Central memory CD8-positive, alpha-beta T cell (primary cell): ENCODE measurements at regions not wholly inside any gene's neighbourhood (a gene's known extent, or its start where the extent isn't known, plus 50 kb on each side); places are given as distances from the start of the nearest gene placed in this dataset.

Experiments
- ATAC-seq: fragments of 150-1000 bp; cut with Tn5 transposase; replicated peaks from 2 replicates; pipeline ENCODE4 v1.10.0; 2022; ENCODE audit warnings: mild to moderate bottlenecking, moderate FRiP score, moderate number of reproducible peaks; ENCODE audit not compliant: poor library complexity, severe bottlenecking; ENCODE audit errors: extremely low read depth
- DNase-seq, 2 donors: peaks; one replicate each; pipeline ENCODE4 v3.0.0; 2021; ENCODE audit warnings: low spot score in 2 of 2
- H3K27ac Mint-ChIP-seq: one replicate; pipeline ENCODE4 v1.8.0; 2022; ENCODE audit warnings: low read depth, mild to moderate bottlenecking, moderate library complexity, mixed read lengths
- H3K27me3 Mint-ChIP-seq: one replicate; pipeline ENCODE4 v1.8.0; 2022; ENCODE audit warnings: mixed read lengths
- H3K36me3 Mint-ChIP-seq: one replicate; pipeline ENCODE4 v1.8.0; 2022; ENCODE audit warnings: mild to moderate bottlenecking, moderate library complexity, mixed read lengths; ENCODE audit not compliant: insufficient read depth
- H3K4me1 Mint-ChIP-seq: one replicate; pipeline ENCODE4 v1.8.0; 2022; ENCODE audit warnings: mixed read lengths
- H3K4me3 Mint-ChIP-seq: one replicate; pipeline ENCODE4 v1.8.0; 2022; ENCODE audit warnings: mild to moderate bottlenecking, moderate library complexity, mixed read lengths
- H3K9me3 Mint-ChIP-seq: one replicate; pipeline ENCODE4 v1.8.0; 2022; ENCODE audit warnings: mixed read lengths

DNA sequence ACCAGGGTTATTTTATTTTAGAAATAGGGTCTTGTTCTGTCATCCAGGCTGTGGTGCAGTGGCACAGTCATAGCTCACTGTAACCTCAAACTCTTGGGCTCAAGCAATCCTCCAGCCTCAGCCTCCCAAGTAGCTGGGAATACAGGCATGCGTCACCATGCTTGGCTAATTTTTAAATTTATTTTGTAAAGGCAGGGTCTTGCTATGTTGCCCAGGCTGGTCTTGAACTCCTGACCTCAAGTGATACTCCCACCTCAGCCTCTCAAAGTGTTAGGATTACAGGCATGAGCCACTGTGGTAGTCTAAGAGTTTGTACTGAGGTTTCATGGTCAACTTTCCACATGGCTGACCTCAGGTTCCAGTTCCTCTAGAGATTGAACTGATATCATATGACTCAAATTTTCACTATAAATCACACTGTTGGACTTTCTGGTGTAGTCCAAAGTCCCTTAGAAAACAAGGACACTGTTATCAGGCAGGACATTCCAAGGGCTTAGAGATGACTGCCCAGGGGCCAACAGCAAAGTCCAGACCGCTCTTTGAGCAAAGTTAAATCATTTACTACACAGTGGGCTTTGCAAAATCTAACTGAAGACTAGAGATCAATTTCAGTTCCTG, 82.0 kb upstream of the MEX3C start:
- ATAC-seq (no peak), DNase-seq (no peak)
- H3K36me3 Mint-ChIP-seq, result no peaks in the 10 kb centered on the region
- H3K27me3 Mint-ChIP-seq, result no peaks in the 10 kb centered on the region
- no peak overlapping the region for H3K4me3 Mint-ChIP-seq
- no peak overlapping the region for H3K27ac Mint-ChIP-seq
- H3K9me3 Mint-ChIP-seq, result no peaks in the 10 kb centered on the region
- H3K4me1 Mint-ChIP-seq, result no peaks in the 10 kb centered on the region

DNA sequence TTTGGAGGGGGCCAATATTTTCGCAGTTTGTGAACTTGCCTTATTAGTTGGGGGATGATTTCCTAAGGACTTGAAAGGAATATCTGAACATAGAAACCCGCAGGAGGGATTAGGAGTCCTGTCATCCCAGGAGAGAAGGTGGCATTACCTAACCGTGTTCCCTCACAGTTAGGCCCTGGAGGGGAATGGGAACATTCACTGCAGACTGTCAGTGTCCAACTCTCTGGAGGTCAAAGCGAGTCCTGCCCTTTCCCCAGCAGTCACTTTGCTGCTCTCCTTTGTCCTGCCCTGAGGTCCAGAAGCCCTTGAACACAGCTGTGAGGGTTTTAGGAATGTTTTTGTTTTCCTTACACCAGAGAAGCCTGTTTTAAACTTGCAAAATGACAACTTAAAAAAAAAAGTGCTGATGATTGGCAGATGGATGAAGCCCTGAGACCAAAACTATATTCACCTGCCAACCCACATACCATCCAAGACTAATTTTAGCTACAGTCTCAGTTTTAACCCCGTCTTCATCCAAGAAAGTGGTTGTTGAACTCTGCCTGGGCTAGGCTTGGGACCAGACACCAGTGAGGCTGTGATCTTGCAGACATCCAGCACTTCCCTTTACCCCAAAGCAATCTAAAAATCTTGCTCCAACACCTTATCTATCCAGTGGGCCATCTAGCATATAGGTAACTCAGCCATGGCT, 90.5 kb upstream of the MEX3C start:
- no peak overlapping the region for H3K4me3 Mint-ChIP-seq
- ATAC-seq (no peak), DNase-seq (no peak)
- H3K36me3 Mint-ChIP-seq, result no peaks in the 10 kb centered on the region
- H3K4me1 Mint-ChIP-seq, result no peaks in the 10 kb centered on the region
- peaks cover 5% of the 10 kb centered on the region for H3K9me3 Mint-ChIP-seq
- H3K27me3 Mint-ChIP-seq, result peaks cover 15% of the 10 kb centered on the region
- H3K27ac Mint-ChIP-seq, result no peak overlapping the region

DNA sequence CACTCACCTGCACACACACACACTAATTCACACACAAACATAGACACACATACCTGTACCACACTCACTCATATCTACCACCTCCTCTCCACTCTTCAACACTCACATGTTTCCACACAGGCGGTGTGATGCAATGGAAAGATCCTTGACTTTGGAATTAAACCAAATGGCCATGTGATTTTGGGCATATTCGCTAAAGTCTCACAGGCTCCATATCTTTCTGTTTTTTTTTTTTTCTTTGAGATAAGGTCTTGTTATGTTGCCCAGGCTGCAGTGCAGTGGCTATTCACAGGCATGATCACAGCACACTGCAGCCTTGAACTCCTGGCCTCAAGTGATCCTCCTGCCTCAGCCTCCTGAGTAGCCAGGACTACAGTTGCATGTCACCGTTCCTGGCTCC, 91.1 kb upstream of the MEX3C start:
- H3K9me3 Mint-ChIP-seq, result peaks cover 5% of the 10 kb centered on the region
- H3K27me3 Mint-ChIP-seq, result peaks cover 21% of the 10 kb centered on the region
- DNase-seq, result no peak
- H3K4me1 Mint-ChIP-seq, result no peaks in the 10 kb centered on the region
- no peak for ATAC-seq
- no peaks in the 10 kb centered on the region for H3K36me3 Mint-ChIP-seq
- no peak overlapping the region for H3K4me3 Mint-ChIP-seq
- no peak overlapping the region for H3K27ac Mint-ChIP-seq

DNA sequence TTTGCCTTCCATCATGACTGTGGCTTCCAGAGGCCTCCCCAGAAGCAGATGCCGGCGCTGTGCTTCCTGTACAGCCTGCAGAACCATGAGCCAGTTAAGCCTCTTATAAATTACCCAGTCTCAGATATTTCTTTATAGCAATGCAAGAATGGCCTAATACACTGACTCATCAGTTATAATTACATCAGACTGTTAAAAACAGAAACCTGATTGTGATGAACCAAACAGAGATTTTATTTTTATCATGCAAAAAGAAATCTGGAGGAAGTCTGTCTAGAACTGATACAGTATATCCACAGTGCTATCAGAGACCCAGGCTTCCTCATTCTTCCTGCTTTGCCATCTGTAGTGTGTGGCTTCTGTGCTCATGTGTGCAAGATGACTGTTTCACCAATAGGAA, 93.4 kb upstream of the MEX3C start:
- no peak for DNase-seq
- H3K9me3 Mint-ChIP-seq, result peaks cover 5% of the 10 kb centered on the region
- H3K36me3 Mint-ChIP-seq, result no peaks in the 10 kb centered on the region
- H3K27me3 Mint-ChIP-seq, result peaks cover 28% of the 10 kb centered on the region
- no peak overlapping the region for H3K27ac Mint-ChIP-seq
- no peak overlapping the region for H3K4me3 Mint-ChIP-seq
- ATAC-seq, result no peak
- no peaks in the 10 kb centered on the region for H3K4me1 Mint-ChIP-seq

DNA sequence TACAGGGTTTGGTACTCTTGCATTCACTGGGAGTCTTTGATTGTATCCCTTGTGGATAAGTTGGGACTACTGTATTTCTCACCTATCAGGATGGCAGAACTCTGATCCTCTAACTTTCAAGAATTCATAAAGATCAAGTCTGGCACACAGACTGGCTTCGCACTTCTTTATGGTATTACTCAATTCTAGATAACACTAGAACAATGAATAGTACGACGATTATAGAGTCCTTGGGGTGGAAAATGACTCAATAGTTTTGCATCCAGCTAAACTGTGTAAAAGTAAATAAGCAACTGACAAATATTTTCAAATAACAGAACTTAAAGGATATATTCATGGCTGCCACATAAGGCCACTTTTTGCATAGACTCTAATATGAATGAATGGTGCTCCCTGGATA, 103.4 kb upstream of the MEX3C start:
- H3K4me1 Mint-ChIP-seq, result no peaks in the 10 kb centered on the region
- DNase-seq (no peak), ATAC-seq (no peak)
- peaks cover 39% of the 10 kb centered on the region for H3K27me3 Mint-ChIP-seq
- H3K36me3 Mint-ChIP-seq, result no peaks in the 10 kb centered on the region
- no peaks in the 10 kb centered on the region for H3K9me3 Mint-ChIP-seq
- H3K4me3 Mint-ChIP-seq, result no peak overlapping the region
- no peak overlapping the region for H3K27ac Mint-ChIP-seq

DNA sequence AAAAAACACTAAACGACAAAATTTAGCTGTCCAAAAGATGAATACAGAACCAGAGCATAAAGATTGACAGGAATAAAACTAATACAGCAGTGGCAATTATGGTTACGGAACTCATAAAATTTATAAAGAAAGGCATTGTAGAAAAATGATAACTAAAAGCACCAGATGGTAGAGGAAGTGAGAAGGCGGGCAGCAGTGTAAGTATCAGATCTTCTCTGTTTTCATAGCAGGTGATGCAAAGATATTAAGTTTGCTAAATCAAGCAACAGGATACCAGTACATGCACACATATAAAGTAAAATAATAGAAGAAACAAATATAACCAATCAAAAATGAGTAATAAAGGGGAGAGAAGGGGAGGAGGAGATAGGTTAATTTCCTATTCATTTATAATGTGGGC, 103.9 kb upstream of the MEX3C start:
- Mint-ChIP-seq H3K9me3 (no peaks in the 10 kb centered on the region), H3K4me1 (no peaks in the 10 kb centered on the region), H3K4me3 (no peak overlapping the region), H3K27ac (no peak overlapping the region), H3K36me3 (no peaks in the 10 kb centered on the region), H3K27me3 (peaks cover 43% of the 10 kb centered on the region)
- ATAC-seq, result no peak
- DNase-seq, result no peak

DNA sequence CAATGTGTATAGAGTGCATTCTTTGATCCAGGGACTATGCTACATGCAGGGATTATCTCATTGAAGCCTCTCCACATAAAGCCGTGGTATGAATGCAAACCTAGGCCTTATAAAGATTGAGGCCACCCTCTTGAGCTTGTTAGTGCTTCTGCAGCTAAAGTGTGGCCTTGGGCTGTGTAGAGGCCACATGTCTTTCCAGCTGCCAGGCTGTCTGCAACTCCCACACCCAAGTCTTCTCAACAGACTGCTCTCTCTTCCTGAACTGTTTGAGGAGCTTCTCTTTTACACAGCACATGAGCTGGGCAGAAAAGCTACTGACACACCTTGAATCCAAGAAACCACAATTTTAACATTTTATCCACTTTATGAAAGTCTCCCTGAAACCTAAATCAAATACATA, 119.2 kb upstream of the MEX3C start:
- no peaks in the 10 kb centered on the region for H3K4me1 Mint-ChIP-seq
- ATAC-seq (no peak), DNase-seq (no peak)
- no peak overlapping the region for H3K27ac Mint-ChIP-seq
- peaks cover 9% of the 10 kb centered on the region for H3K27me3 Mint-ChIP-seq
- no peak overlapping the region for H3K4me3 Mint-ChIP-seq
- no peaks in the 10 kb centered on the region for H3K9me3 Mint-ChIP-seq
- no peaks in the 10 kb centered on the region for H3K36me3 Mint-ChIP-seq

DNA sequence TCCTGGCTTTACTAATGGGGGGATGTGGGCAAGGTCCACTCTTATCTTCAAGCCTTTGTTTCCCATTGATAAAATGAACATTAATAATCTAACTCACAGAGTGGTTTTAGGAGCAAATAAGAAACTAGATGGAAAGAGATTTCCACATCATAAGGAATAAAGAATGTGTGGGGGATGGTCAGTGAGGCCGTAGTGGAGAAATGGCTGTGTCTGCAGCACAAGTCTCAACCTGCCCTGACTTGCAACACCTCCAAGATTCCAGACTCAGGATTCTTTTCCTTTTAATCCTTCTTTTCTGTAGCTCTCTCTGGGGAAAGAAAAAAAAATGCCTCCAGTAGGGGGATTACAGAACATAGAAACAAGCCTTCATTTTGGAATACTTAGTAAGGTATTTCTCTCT, 124.2 kb upstream of the MEX3C start:
- Mint-ChIP-seq H3K27ac (no peak overlapping the region), H3K9me3 (no peaks in the 10 kb centered on the region), H3K4me1 (no peaks in the 10 kb centered on the region), H3K36me3 (no peaks in the 10 kb centered on the region), H3K4me3 (no peak overlapping the region), H3K27me3 (peaks cover 9% of the 10 kb centered on the region)
- DNase-seq (no peak), ATAC-seq (no peak)

DNA sequence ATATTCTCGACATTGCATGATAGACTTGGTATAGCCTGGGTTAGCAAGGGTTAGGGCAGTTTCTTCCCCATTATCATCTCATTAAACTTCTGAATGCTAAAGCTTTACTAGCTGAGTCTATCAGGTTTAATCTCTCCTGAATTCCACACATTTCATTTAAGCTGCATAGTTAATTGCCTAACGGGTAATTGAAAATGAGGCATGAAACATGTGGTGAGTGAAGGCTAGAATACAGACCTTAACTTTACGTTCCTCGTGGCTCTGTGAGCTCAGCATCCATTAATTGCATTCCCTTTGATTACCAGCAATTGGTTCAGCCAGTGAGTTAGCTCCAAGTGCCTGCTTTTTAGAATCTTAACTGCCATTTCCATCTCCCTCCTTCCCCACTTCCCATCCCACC, 126.5 kb upstream of the MEX3C start:
- Mint-ChIP-seq H3K27me3 (peaks cover 17% of the 10 kb centered on the region), H3K9me3 (no peaks in the 10 kb centered on the region)

DNA sequence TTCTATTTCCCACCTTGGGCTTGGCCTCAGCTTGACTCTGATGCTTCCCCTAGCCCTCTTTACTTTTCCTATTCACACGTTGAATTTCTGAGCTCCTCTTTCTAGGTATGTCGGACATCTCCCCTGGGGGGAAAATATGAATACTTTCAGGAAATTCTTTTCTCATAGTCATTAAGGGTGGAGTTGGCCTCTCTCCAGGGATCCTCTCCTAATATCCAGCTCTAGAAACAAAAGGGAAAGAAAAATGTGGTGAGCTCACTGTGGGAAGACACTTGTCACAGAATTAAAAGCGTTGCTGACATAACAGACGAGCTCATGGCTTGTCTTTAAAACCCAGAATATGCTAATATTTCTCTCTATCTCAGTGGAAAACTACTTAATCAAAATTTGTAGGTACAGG, 132.7 kb upstream of the MEX3C start:
- H3K4me1 Mint-ChIP-seq, result no peaks in the 10 kb centered on the region
- no peak for ATAC-seq
- H3K27ac Mint-ChIP-seq, result no peak overlapping the region

More for the DNA sequence above, 126.5 kb upstream of the MEX3C start:
- Mint-ChIP-seq H3K4me3 (no peak overlapping the region), H3K27ac (no peak overlapping the region), H3K4me1 (no peaks in the 10 kb centered on the region), H3K36me3 (peaks cover 2% of the 10 kb centered on the region)
- DNase-seq, result no peak
- ATAC-seq, result no peak

DNA sequence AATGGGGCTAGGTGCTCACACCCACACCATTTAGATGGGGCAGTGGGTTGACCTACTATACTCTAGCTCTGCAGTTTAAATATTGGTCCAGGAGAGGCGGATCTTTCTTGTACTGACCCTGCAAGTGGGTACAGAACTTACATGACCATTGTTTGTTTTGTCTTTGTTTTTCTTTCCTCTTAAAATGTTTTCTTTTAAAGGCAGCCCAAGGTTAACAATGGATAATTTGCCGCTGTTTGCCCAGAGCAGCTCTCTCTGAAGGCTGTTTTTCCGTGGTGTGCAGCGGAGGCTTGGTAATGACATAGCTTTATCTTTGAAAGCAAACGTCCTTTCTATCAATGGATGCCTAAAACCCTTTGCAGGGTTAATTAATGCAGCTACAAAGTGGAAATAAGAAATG, 133.3 kb upstream of the MEX3C start:
- H3K9me3 Mint-ChIP-seq, result no peaks in the 10 kb centered on the region
- peaks cover 28% of the 10 kb centered on the region for H3K27me3 Mint-ChIP-seq
- H3K36me3 Mint-ChIP-seq, result peaks cover 2% of the 10 kb centered on the region
- DNase-seq (no peak), ATAC-seq (no peak)
- H3K4me1 Mint-ChIP-seq, result no peaks in the 10 kb centered on the region
- H3K4me3 Mint-ChIP-seq, result no peak overlapping the region
- H3K27ac Mint-ChIP-seq, result no peak overlapping the region

More for the DNA sequence above, 132.7 kb upstream of the MEX3C start:
- Mint-ChIP-seq H3K36me3 (peaks cover 2% of the 10 kb centered on the region), H3K9me3 (no peaks in the 10 kb centered on the region), H3K27me3 (peaks cover 28% of the 10 kb centered on the region), H3K4me3 (no peak overlapping the region)
- DNase-seq, result no peak

DNA sequence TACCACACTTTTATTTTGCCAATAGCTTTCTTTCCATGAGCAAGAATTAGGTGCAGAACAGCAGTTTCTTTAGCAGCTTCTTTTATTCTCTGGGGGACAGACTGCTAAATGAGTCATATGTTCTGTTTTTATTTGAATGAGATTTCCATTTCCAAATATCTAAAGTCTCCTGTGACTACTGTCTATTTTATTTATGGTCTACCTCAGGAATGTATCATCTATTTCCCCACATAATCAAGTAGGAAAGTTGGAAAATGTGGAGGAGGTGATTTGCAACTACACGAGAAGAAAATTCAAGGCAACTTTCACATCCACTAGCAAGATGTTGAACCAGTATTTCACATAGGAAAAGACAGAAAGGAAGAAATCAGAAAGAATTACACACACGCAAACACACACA, 139.9 kb upstream of the MEX3C start:
- DNase-seq (no peak), ATAC-seq (no peak)
- Mint-ChIP-seq H3K4me3 (no peak overlapping the region), H3K27ac (no peak overlapping the region), H3K4me1 (no peaks in the 10 kb centered on the region), H3K27me3 (peaks cover 33% of the 10 kb centered on the region), H3K9me3 (no peaks in the 10 kb centered on the region), H3K36me3 (no peaks in the 10 kb centered on the region)

DNA sequence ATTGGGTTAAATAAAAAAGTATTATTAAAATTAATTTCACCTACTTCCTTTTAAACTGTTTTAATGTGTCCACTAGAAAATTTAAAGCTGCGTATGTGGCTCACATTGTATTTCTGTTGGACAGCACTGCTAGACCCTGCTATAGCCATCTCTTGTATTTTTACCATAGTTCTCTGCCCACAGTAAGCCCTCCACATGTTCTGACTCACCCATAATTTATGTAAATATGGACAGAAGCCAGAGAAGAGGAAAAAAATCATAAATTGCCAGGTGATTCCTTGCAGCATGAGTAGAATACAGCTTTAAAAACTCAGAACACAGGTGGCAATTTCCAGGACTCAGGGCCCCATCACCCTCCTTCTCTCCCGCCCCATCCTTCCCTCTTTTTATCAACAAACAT, 142.4 kb upstream of the MEX3C start:
- DNase-seq, result no peak
- no peaks in the 10 kb centered on the region for H3K4me1 Mint-ChIP-seq
- no peaks in the 10 kb centered on the region for H3K36me3 Mint-ChIP-seq
- peaks cover 33% of the 10 kb centered on the region for H3K27me3 Mint-ChIP-seq
- no peak overlapping the region for H3K27ac Mint-ChIP-seq
- ATAC-seq, result no peak
- no peak overlapping the region for H3K4me3 Mint-ChIP-seq
- H3K9me3 Mint-ChIP-seq, result no peaks in the 10 kb centered on the region
